ENCODE measurements at regions not wholly inside any gene's neighbourhood (a gene's known extent, or its start where the extent isn't known, plus 50 kb on each side); places are given as distances from the start of the nearest gene placed in this dataset.

DNA sequence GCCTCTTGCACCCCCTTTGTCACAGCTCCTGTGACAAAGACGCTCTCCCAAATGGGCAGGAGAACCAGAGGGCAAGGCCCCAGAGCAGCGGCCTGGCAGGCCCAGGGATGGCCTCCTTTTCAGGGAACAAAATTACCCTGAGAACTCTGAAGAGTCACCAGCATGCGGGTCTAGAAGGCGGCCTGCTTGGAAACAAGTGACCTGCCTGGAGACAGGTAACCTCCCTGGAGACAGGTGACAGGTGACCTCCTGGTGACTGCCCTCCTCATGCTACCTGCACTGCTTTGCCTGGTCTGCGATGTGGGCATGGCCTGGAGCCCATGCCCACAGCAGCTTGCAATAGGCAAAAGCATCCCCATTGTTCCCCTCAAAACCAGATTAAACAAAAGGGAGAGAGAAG, 86.5 kb upstream of the ZC3H12A start:
- ATAC-seq (ENCODE audit: low read depth in 2 of 2) (no peak), DNase-seq (no peak)
- H3K36me3 Mint-ChIP-seq = no peaks in the 10 kb centered on the region
- no peaks in the 10 kb centered on the region for H3K4me1 Mint-ChIP-seq
- peaks cover 19 to 38% (median 31%) of the 10 kb centered on the region in 3 donors for H3K27me3 Mint-ChIP-seq
- peak overlapping the region in 1 of 8 donors; percentile 53 for H3K4me3 Mint-ChIP-seq
- H3K27ac Mint-ChIP-seq = no peak overlapping the region
- H3K9me3 Mint-ChIP-seq = no peaks in the 10 kb centered on the region

DNA sequence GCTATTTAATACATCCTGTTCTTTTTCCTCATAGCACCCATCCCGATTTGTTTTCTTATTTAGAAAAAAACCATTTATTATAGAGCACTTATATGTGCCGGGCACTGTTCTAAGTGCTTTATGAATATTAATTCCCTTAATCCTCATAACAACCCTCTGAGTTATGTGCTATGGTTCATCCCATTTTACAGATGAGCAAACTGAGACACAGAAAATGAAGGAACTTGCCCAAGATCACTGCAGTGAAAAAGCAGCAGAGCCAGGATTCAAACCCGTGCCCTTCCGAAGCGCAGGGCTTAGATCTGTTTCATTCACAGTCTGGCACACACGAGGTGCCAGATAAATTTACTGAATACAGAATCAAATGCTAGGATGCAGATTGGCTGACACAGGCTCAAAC, 85.1 kb upstream of the ZC3H12A start:
- no peak for ATAC-seq (ENCODE audit: low read depth in 2 of 2)
- DNase-seq = no peak
- H3K27me3 Mint-ChIP-seq = peaks cover 16 to 38% (median 30%) of the 10 kb centered on the region in 3 donors

DNA sequence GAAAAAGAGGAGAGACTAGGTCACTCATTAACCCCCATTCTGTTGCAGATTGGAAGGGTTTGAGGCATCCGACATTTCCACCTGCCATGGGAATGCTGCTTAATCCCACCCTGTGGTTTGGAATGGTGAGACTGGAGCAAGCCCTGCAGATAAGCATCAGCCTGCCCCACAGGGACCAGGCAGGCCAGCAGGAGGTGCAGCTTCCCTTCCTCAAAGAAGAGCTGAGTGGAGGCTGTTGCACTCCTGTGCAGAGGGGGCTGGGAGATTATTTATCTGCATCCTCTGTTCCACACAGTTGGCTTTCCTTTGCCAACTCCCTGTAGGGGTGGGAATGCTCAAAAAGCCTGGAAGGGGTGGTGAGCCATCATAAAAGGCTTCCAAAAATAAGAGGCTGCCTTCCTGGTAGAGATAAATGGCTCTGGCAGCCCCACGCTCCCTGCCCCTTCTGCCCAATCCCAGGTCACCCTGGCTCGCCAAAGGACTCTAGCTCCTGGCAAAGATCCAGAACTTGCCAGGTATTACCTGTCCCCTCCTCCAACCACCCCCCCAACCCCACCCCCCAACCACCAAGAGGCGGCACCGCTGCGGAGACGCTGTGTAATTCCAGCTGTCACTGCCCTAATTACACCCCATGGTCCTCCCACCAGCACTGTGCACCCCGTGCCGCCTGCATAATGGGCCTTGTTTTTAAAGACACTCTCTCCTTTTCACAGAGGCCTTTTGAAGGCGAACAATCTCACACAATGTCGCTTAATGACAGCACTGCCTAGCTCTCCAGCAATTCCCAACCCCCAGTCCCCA, 83.0 kb upstream of the ZC3H12A start:
- no peak overlapping the region for H3K4me3 Mint-ChIP-seq
- no peak overlapping the region for H3K27ac Mint-ChIP-seq
- no peaks in the 10 kb centered on the region for H3K9me3 Mint-ChIP-seq
- no peak for DNase-seq
- no peaks in the 10 kb centered on the region for H3K4me1 Mint-ChIP-seq
- H3K36me3 Mint-ChIP-seq = no peaks in the 10 kb centered on the region
- no peak for ATAC-seq (ENCODE audit: low read depth in 2 of 2)
- peaks cover 26 to 59% (median 48%) of the 10 kb centered on the region in 3 donors for H3K27me3 Mint-ChIP-seq

More for the DNA sequence above, 85.1 kb upstream of the ZC3H12A start:
- H3K27ac Mint-ChIP-seq = no peak overlapping the region
- H3K36me3 Mint-ChIP-seq = no peaks in the 10 kb centered on the region
- H3K9me3 Mint-ChIP-seq = no peaks in the 10 kb centered on the region
- H3K4me1 Mint-ChIP-seq = no peaks in the 10 kb centered on the region
- H3K4me3 Mint-ChIP-seq = no peak overlapping the region

DNA sequence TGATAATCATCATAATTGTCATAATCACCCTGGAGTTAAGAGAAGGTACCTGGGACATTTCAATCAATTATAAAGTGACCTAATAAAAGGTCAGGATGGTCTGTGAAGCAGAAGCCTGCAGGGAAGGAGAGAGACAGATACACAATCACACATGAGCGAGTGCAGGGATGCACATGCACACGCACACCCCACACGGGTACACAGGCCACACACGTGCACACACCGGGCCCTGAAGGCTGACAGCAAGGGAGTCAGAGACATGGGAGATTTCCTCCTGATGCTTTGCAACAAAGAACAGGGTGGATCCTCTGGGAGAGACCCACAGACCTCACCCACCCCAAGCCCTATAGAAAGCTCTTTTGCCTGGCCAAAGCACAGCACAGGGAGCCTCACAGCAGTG, 82.3 kb upstream of the ZC3H12A start:
- Mint-ChIP-seq H3K36me3 (no peaks in the 10 kb centered on the region), H3K9me3 (no peaks in the 10 kb centered on the region), H3K27me3 (peaks cover 29 to 65% (median 50%) of the 10 kb centered on the region in 3 donors), H3K4me3 (peak overlapping the region in 1 of 8 donors; percentile 56), H3K4me1 (no peaks in the 10 kb centered on the region), H3K27ac (no peak overlapping the region)
- ATAC-seq (ENCODE audit: low read depth in 2 of 2) = no peak
- no peak for DNase-seq

DNA sequence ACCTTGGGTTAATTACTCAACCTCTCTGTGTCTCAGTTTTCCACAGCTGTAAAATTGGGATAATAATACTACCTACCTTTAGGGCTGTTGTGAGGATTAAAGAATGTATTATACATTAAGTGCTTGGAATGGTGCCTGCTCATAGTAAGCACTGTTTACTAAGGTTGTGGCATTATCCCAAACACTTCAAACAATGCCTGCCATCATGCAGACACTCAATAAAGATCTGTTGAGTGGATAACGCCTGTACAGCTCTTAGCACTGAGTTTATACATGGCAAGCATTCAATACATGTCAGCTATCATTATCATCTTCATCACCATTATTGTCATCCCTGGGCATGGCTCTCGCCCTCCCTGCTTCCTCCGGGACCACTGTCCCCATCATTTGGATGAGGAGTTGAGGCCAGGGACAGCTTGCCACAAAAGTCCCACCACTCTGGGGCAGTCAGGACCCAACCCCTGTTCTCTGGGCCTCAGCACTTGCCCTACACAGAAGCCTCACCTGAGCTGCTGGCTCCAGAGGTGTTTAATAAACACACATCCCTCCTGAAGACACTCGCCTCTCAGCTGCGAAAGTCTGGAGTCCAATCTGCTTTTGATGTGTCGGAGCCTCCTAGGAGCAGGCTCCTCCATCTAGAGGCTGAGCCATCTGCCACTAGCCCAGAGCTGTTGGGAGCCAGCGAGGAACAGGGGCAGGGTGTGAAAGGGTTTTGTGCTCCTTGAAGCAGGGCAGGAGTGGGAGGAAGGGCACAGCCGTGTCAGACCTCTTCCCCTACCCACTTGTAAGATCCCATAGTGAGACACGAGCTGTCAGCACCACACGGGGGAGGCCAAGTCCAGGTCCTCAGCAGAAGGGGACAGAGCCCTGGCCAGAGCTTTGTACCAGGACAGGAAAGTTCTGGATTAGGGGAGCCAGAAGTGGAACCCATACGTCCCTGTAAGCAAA, 80.9 kb upstream of the ZC3H12A start:
- Mint-ChIP-seq H3K4me3 (no peak overlapping the region), H3K36me3 (no peaks in the 10 kb centered on the region), H3K27ac (peak overlapping the region in 1 of 6 donors; percentile 39), H3K27me3 (peaks cover 31 to 66% (median 59%) of the 10 kb centered on the region in 3 donors), H3K9me3 (no peaks in the 10 kb centered on the region), H3K4me1 (no peaks in the 10 kb centered on the region)
- ATAC-seq (ENCODE audit: low read depth in 2 of 2) = no peak
- no peak for DNase-seq

DNA sequence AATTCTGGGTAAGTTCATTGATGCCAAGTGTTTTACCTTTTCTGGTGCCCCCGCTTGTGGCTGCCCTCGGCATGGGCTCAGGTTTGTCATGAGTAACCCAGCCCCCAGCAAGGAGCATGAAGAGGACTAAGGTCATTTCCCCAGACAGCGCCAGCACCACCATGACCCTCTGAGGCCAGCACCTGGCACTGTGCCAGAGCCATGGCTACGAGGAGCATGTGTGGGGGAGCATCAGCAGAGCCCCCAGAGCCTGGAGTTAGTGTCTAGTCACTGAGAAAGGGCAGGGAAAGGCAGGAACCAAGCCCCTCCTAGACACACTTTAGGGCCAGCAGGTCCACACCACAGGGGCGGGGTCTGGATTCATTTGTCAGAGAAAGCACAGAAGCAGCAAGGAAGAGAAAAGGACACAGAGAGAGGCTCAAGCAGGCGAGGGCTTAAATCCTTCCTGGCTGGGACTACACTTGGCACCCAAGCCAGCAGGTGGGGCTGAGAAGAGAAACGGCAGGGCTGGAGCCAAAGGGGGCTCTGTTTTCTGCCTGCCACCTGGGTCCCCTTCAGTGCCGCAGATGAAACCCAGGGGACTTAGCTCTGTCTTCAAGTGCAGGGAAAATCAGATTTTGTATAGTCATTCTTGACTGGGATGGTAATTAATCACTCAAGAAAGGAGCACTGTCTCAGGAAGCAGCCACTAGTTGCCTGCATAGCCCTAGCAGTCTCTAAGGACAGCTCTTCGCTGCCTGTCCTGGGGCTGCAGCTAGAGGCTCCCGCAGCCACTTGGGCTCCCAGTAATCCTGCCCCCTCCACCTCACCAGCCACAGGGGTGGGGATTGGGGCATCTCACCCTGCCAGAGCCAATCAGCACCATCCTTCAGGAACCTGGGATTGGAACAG, 79.6 kb upstream of the ZC3H12A start:
- Mint-ChIP-seq H3K4me1 (no peaks in the 10 kb centered on the region), H3K27me3 (peaks cover 34 to 64% (median 62%) of the 10 kb centered on the region in 3 donors), H3K4me3 (no peak overlapping the region), H3K27ac (no peak overlapping the region), H3K9me3 (no peaks in the 10 kb centered on the region), H3K36me3 (no peaks in the 10 kb centered on the region)
- DNase-seq = no peak
- no peak for ATAC-seq (ENCODE audit: low read depth in 2 of 2)

DNA sequence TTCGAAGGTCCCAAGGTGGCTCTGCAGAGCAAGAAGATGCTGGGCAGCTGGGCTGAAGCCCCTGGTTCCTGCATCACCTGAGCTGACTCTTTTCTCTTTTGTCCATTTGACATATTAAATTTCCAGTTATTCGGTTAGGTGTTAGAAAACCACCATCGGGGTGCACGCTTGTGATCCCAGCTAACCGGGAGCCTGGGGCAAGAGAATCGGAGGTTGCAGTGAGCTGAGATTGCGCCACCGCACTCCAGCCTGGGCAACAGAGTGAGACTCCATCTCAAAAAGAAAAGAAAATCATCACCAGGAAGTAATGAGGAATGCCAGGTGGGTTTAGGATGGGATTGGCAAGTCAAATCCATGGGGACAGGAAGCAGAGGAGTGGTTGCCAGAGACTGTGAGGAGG, 76.3 kb upstream of the ZC3H12A start:
- Mint-ChIP-seq H3K4me3 (no peak overlapping the region), H3K27ac (no peak overlapping the region), H3K9me3 (no peaks in the 10 kb centered on the region), H3K36me3 (no peaks in the 10 kb centered on the region), H3K4me1 (no peaks in the 10 kb centered on the region), H3K27me3 (peaks cover 24 to 55% (median 54%) of the 10 kb centered on the region in 3 donors)
- no peak for DNase-seq
- no peak for ATAC-seq (ENCODE audit: low read depth in 2 of 2)

DNA sequence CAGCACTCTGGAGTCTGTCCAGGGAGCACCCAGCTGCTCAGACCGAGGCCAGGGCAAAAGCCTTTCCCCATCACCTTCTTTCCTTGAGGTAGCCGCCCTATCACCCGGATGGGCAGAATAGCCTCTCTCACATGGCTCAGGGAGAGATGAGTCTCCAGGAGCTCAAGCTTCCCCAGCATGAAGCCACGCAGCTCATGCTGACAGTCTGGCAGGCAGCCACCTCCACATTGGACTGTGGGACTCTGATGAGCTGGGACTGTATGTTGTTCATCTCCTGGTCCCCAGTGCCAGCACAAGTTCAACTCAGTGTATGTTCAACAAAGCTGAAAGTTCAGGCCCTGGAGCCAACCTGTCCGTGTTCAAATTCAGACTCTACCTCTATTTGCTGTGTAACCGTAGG, 75.2 kb upstream of the ZC3H12A start:
- no peaks in the 10 kb centered on the region for H3K36me3 Mint-ChIP-seq
- no peak overlapping the region for H3K4me3 Mint-ChIP-seq
- H3K4me1 Mint-ChIP-seq = no peaks in the 10 kb centered on the region
- DNase-seq (no peak), ATAC-seq (ENCODE audit: low read depth in 2 of 2) (no peak)
- H3K27me3 Mint-ChIP-seq = peaks cover 22 to 48% (median 44%) of the 10 kb centered on the region in 3 donors
- H3K27ac Mint-ChIP-seq = no peak overlapping the region
- H3K9me3 Mint-ChIP-seq = no peaks in the 10 kb centered on the region

DNA sequence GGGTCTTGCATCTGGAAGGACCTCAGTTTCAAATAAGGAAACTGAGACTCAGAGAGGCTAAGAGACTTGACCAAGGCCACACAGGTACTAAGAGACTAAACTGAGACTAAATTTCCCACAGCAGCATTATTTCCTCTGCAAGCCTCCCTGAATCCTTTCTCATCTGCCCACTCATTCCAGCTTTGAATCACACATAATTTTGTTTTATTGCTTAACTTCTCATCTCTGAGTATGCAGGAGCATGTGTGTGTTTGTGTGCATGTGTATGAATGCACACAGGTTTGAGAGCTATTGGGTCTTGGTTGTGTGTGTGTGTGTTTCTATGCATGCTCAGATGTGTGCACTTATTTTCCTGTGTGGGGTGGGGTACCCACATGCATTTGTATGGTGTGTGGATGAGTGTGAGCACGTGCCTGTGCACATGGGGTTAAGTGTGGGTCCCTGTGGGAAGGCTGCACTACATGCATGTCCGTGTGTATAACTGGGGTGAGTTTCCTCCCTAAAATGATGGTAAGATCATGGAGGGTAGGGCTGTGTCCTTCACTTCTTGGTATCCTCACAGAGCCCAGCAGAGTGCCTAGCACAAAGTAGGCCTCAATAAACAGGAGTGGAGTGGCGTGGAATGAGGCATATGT, 74.4 kb upstream of the ZC3H12A start:
- no peaks in the 10 kb centered on the region for H3K9me3 Mint-ChIP-seq
- peak overlapping the region in 1 of 6 donors; percentile 74 for H3K27ac Mint-ChIP-seq
- H3K4me1 Mint-ChIP-seq = no peaks in the 10 kb centered on the region
- H3K4me3 Mint-ChIP-seq = no peak overlapping the region
- H3K27me3 Mint-ChIP-seq = peaks cover 24 to 44% (median 42%) of the 10 kb centered on the region in 3 donors
- ATAC-seq (ENCODE audit: low read depth in 2 of 2) (no peak), DNase-seq (no peak)
- H3K36me3 Mint-ChIP-seq = no peaks in the 10 kb centered on the region

DNA sequence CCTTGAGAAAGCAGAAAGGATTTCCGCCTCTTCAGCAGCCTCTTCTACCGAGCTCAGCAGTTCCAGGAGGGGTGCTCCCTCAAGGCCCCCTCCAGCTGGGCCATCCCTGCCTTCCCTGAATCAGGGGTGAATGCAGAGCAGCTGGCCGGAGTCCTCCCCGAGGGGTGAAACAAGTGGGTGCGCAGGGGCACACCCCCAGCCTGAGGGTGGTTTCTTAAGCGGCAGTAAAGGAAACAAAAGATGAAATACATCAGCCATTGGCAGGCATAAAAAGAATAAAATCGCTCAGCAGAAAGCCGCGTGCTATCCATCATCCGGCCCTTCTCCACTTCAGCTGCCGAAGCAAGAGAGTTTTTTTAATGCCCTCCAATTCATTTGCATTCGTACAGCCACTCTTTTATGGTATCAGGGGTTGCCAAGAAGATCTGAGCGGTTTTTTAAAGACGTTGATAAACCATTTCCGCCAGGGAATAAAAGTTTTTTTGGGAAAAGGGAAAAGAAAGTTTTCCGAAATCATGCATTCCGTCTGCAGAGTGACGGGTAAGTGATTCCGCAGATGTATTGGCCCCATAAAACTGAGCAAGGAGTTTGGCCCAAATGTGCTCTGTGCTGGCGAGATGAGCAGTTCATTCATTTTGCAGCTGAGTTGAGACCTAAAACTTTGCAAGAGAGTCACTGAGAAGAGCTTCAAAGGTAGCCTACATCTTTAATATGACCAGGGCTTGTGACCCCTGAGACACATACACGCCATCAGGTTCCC, 73.7 kb upstream of the ZC3H12A start:
- Mint-ChIP-seq H3K27ac (no peak overlapping the region), H3K9me3 (no peaks in the 10 kb centered on the region), H3K36me3 (no peaks in the 10 kb centered on the region), H3K4me1 (no peaks in the 10 kb centered on the region), H3K27me3 (peaks cover 28 to 43% (median 41%) of the 10 kb centered on the region in 3 donors), H3K4me3 (no peak overlapping the region)
- no peak for DNase-seq
- ATAC-seq (ENCODE audit: low read depth in 2 of 2) = no peak

DNA sequence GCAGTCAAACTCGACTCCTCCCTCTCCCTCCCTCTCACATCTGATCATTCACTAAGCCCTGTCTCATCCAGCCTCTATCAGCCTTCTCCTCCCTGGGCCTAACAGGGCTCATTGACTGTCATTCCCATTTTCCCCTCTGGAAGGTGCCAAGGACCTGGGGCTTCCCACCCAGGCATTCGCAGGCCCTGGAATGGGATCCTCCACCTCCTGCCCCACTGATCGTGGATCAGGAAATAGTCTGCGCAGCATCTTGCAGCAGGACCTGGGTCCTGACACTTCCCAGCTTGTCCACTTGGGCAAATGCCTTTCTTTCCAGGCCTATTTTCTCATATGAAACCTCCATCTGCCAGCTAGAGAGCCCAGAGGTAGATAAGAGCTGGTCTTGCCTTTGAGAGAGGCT, 71.2 kb upstream of the ZC3H12A start:
- Mint-ChIP-seq H3K27me3 (peaks cover 16 to 29% (median 22%) of the 10 kb centered on the region in 3 donors), H3K36me3 (no peaks in the 10 kb centered on the region), H3K4me3 (no peak overlapping the region), H3K4me1 (no peaks in the 10 kb centered on the region), H3K9me3 (no peaks in the 10 kb centered on the region), H3K27ac (peak overlapping the region in 1 of 6 donors; percentile 72)
- ATAC-seq (ENCODE audit: low read depth in 2 of 2) (no peak), DNase-seq (no peak)

DNA sequence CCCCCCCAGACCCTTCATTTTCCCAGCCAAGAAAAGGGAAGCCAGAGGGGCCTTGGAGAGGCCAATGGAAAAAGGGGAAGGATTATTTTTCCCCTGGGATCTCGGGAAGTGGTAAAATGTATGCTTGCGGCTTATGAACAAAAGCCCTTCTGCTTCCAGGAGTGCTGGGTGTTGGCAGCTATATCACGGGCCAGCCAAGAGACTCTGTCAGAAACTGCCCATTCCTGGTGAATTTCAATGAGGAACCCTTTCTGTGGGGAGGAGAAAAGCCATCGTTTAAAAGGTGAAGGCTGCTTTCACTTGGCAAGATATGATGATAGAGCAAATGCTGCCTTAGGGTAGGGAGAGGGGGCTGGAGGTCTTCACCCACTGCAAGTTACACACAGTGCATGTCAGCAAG, 69.7 kb upstream of the ZC3H12A start:
- H3K4me1 Mint-ChIP-seq = no peaks in the 10 kb centered on the region
- peak overlapping the region in 1 of 6 donors; percentile 6 for H3K27ac Mint-ChIP-seq
- DNase-seq (no peak), ATAC-seq (ENCODE audit: low read depth in 2 of 2) (no peak)
- H3K27me3 Mint-ChIP-seq = peaks cover 23 to 30% (median 24%) of the 10 kb centered on the region in 3 donors
- H3K36me3 Mint-ChIP-seq = no peaks in the 10 kb centered on the region
- no peak overlapping the region for H3K4me3 Mint-ChIP-seq
- no peaks in the 10 kb centered on the region for H3K9me3 Mint-ChIP-seq

Measured in naive B cell (primary cell).